H1 (cell line): ENCODE measurements at regions not wholly inside any gene's neighbourhood (a gene's known extent, or its start where the extent isn't known, plus 50 kb on each side); places are given as distances from the start of the nearest gene placed in this dataset.

Experiments used
- CTCF ChIA-PET: fragments of 300-600 bp; sonication (Branson Sonifier 250); formaldehyde crosslinking; loops from one replicate; lab custom pipeline; 2021; ENCODE audit not compliant: partially characterized antibody; lab: Charles Lee
- POLR2A ChIA-PET: fragments of 300-600 bp; sonication (Branson Sonifier 250); formaldehyde crosslinking; loops from one replicate; lab custom pipeline; 2021; ENCODE audit warnings: inconsistent platforms; ENCODE audit not compliant: partially characterized antibody; lab: Charles Lee
- DNase-seq, 2 experiments: peaks; one replicate each; pipeline versions ENCODE4 v3.0.0 to v3.0.0-alpha.2; 2010 to 2022; ENCODE audit warnings: low spot score in 2 of 2, low read depth in 1 of 2, mixed read lengths in 1 of 2
- FAIRE-seq: peaks from 2 replicates; lab custom pipeline; 2011; peaks lifted over from hg19 to GRCh38; lab: Jason Lieb, UNC
- H2AFZ ChIP-seq: 2 replicates; pipeline ENCODE4 v1.8.1; 2012; ENCODE audit warnings: low read length, inconsistent platforms
- H2AK5ac ChIP-seq: 2 replicates; pipeline ENCODE4 v1.6.1; 2013; ENCODE audit warnings: low read depth, low read length
- H2BK120ac ChIP-seq: replicated peaks from 2 replicates; pipeline ENCODE3; 2013; ENCODE audit warnings: low read depth, low read length, inconsistent platforms
- H2BK12ac ChIP-seq: 2 replicates; pipeline ENCODE4 v1.6.1; 2013; ENCODE audit warnings: low read depth, low read length
- H2BK15ac ChIP-seq: 2 replicates; pipeline ENCODE4 v1.6.1; 2013; ENCODE audit warnings: low read length
- H2BK20ac ChIP-seq: 2 replicates; pipeline ENCODE4 v1.6.1; 2013; ENCODE audit warnings: low read length
- H2BK5ac ChIP-seq: 2 replicates; pipeline ENCODE4 v1.6.1; 2013; ENCODE audit warnings: low read depth, low read length
- H3K14ac ChIP-seq: 2 replicates; pipeline ENCODE4 v1.6.1; 2013; ENCODE audit warnings: inconsistent platforms; ENCODE audit not compliant: insufficient read length
- H3K18ac ChIP-seq: 2 replicates; pipeline ENCODE4 v1.6.1; 2013; ENCODE audit warnings: low read length; ENCODE audit errors: extremely low read depth
- H3K23ac ChIP-seq: 2 replicates; pipeline ENCODE4 v1.6.1; 2013; ENCODE audit warnings: inconsistent platforms; ENCODE audit not compliant: insufficient read length
- H3K23me2 ChIP-seq: 2 replicates; pipeline ENCODE4 v1.6.1; 2013; ENCODE audit warnings: low read depth, low read length
- H3K27ac ChIP-seq: 2 replicates; pipeline ENCODE4 v1.6.1; 2011; ENCODE audit warnings: low read depth, low read length, inconsistent platforms
- H3K27me3 ChIP-seq, 4 experiments: replicated peaks in 1 of 4; 1 replicate in 1 of 4; 2 replicates in 3 of 4; pipeline versions ENCODE4 v1.6.1 to v1.8.1; 2011 to 2013; ENCODE audit warnings: low read length in 3 of 4, mild to moderate bottlenecking in 3 of 4, inconsistent platforms in 2 of 4, mixed read lengths in 2 of 4, moderate library complexity in 1 of 4; ENCODE audit not compliant: control insufficient read depth in 3 of 4, insufficient read depth in 3 of 4; ENCODE audit errors: extremely low read depth in 1 of 4
- H3K36me3 ChIP-seq, 4 experiments: 2 replicates each; pipeline versions ENCODE4 v1.6.1 to v1.8.1; 2011 to 2013; ENCODE audit warnings: mild to moderate bottlenecking in 4 of 4, low read length in 3 of 4, moderate library complexity in 2 of 4, control low read depth in 1 of 4, inconsistent platforms in 1 of 4; ENCODE audit not compliant: insufficient read depth in 4 of 4, control insufficient read depth in 2 of 4
- H3K4ac ChIP-seq: replicated peaks from 2 replicates; pipeline ENCODE3; 2013; ENCODE audit warnings: low read length, low read depth, mixed read lengths, inconsistent platforms; ENCODE audit not compliant: insufficient read length
- H3K4me1 ChIP-seq, 4 experiments: replicated peaks in 1 of 4; 1 replicate in 1 of 4; 2 replicates in 3 of 4; pipeline versions ENCODE4 v1.6.1 to v1.8.1; 2011 to 2013; ENCODE audit warnings: low read length in 3 of 4, inconsistent platforms in 2 of 4, mixed read lengths in 1 of 4; ENCODE audit not compliant: insufficient read depth in 4 of 4, control insufficient read depth in 3 of 4
- H3K4me2 ChIP-seq, 2 experiments: 2 replicates each; pipeline versions ENCODE4 v1.6.1 to v1.8.1; 2011 to 2013; ENCODE audit warnings: low read depth in 2 of 2, low read length in 2 of 2, control low read depth in 1 of 2, inconsistent platforms in 1 of 2, mild to moderate bottlenecking in 1 of 2; ENCODE audit not compliant: insufficient read depth in 1 of 2
- H3K4me3 ChIP-seq, 4 experiments: fragments of 200-600, 300-600 bp in 1 of 4; sonication (generic), shearing (Covaris generic), sonication (Bioruptor Twin) in 1 of 4; 2 replicates each; pipeline versions ENCODE4 v1.5.1 to v1.8.1; 2011 to 2016; ENCODE audit warnings: low read length in 4 of 4, low read depth in 3 of 4, control low read depth in 2 of 4, inconsistent platforms in 2 of 4, mild to moderate bottlenecking in 2 of 4, mixed read lengths in 1 of 4, moderate library complexity in 1 of 4; ENCODE audit not compliant: insufficient read depth in 2 of 4; ENCODE audit errors: extremely low read depth in 1 of 4
- H3K56ac ChIP-seq: replicated peaks from 2 replicates; pipeline ENCODE3; 2013; ENCODE audit warnings: low read depth, mild to moderate bottlenecking, mixed read lengths, low read length, inconsistent platforms; ENCODE audit not compliant: insufficient read length
- H3K79me1 ChIP-seq: 2 replicates; pipeline ENCODE4 v1.6.1; 2013; ENCODE audit warnings: low read depth, low read length, control low read depth
- H3K79me2 ChIP-seq, 2 experiments: 2 replicates each; pipeline versions ENCODE4 v1.6.1 to v1.8.1; 2012 to 2013; ENCODE audit warnings: low read length in 2 of 2, mild to moderate bottlenecking in 2 of 2, inconsistent platforms in 1 of 2; ENCODE audit not compliant: insufficient read depth in 2 of 2, control insufficient read depth in 1 of 2
- H3K9ac ChIP-seq, 4 experiments: replicated peaks in 1 of 4; 1 replicate in 1 of 4; 2 replicates in 3 of 4; pipeline versions ENCODE4 v1.6.1 to v1.8.1; 2011 to 2013; ENCODE audit warnings: low read depth in 3 of 4, low read length in 3 of 4, control low read depth in 2 of 4, mild to moderate bottlenecking in 2 of 4, moderate library complexity in 2 of 4, inconsistent platforms in 1 of 4; ENCODE audit errors: extremely low read depth in 1 of 4
- H3K9me3 ChIP-seq, 2 experiments: 2 replicates each; pipeline versions ENCODE4 v1.6.1 to v1.8.1; 2012 to 2013; ENCODE audit warnings: mild to moderate bottlenecking in 2 of 2, moderate library complexity in 2 of 2, control low read depth in 1 of 2, inconsistent platforms in 1 of 2, low read depth in 1 of 2, low read length in 1 of 2, mixed read lengths in 1 of 2; ENCODE audit not compliant: insufficient read depth in 2 of 2
- H4K20me1 ChIP-seq, 2 experiments: replicated peaks in 1 of 2; 2 replicates each; pipeline versions ENCODE3 to v1.8.1; 2011 to 2013; ENCODE audit warnings: inconsistent platforms in 2 of 2, low read length in 2 of 2, mild to moderate bottlenecking in 1 of 2; ENCODE audit not compliant: insufficient read depth in 2 of 2, control insufficient read depth in 1 of 2
- H4K5ac ChIP-seq: 2 replicates; pipeline ENCODE4 v1.6.1; 2013; ENCODE audit warnings: low read length, low read depth, mixed read lengths, inconsistent platforms; ENCODE audit not compliant: insufficient read length
- H4K8ac ChIP-seq: 2 replicates; pipeline ENCODE4 v1.8.0; 2013; ENCODE audit warnings: mild to moderate bottlenecking, moderate library complexity, low read length, inconsistent platforms; ENCODE audit not compliant: insufficient read depth; ENCODE audit errors: extremely low read depth
- H4K91ac ChIP-seq: replicated peaks from 2 replicates; pipeline ENCODE3; 2013; ENCODE audit warnings: low read length, mixed read lengths, inconsistent platforms; ENCODE audit not compliant: insufficient read length
- ASH2L ChIP-seq: fragments of 200-600, 300-600 bp; sonication (generic); IDR thresholded peaks from one replicate; pipeline ENCODE4 v1.7.1; 2017; ENCODE audit warnings: low read length
- CTBP2 ChIP-seq: IDR thresholded peaks from 2 replicates; pipeline ENCODE4 v1.7.0; 2011; ENCODE audit warnings: borderline replicate concordance, mild to moderate bottlenecking, moderate library complexity, mixed read lengths, low read length; ENCODE audit not compliant: insufficient read depth, insufficient read length
- EP300 ChIP-seq, 2 experiments: IDR thresholded peaks; 1 replicate in 1 of 2; 2 replicates in 1 of 2; pipeline ENCODE4 v1.6.1; 2011 to 2012; ENCODE audit warnings: low read depth in 2 of 2, low read length in 2 of 2, mild to moderate bottlenecking in 2 of 2, borderline replicate concordance in 1 of 2, inconsistent platforms in 1 of 2, moderate library complexity in 1 of 2
- NANOG ChIP-seq: IDR thresholded peaks from 2 replicates; pipeline ENCODE4 v1.6.1; 2011; ENCODE audit warnings: low read length, low read depth, mild to moderate bottlenecking, inconsistent platforms; ENCODE audit not compliant: insufficient read depth, poor library complexity, severe bottlenecking
- POLR2AphosphoS5 ChIP-seq: IDR thresholded peaks from 2 replicates; pipeline ENCODE4 v1.6.1; 2011; ENCODE audit warnings: low read depth, low read length
- SIX5 ChIP-seq: IDR thresholded peaks from 2 replicates; pipeline ENCODE4 v1.6.1; 2011; ENCODE audit warnings: mild to moderate bottlenecking, low read depth, low read length
- WGBS, 2 experiments: shearing (Covaris generic) in 1 of 2; methylation state at CpG; one replicate each; pipeline versions ENCODE4 v1.1.6 to v1.1.7; 2013 to 2015; ENCODE audit warnings: low lambda C conversion rate in 2 of 2, mixed read lengths in 2 of 2, inconsistent platforms in 1 of 2, low coverage in 1 of 2, missing lambda C conversion rate in 1 of 2; ENCODE audit not compliant: insufficient replicate concordance in 2 of 2, insufficient coverage in 1 of 2, insufficient read length in 1 of 2; ENCODE audit errors: extremely low coverage in 1 of 2, missing lambda C conversion rate in 1 of 2; 5-methylcytosine and 5-hydroxymethylcytosine counted together
- TF ChIP-seq, protein P1 (sequence below): IDR thresholded peaks from 2 replicates; pipeline ENCODE4 v1.6.1; 2011; ENCODE audit warnings: low read depth, mild to moderate bottlenecking, low read length; ENCODE audit not compliant: insufficient read depth

GRCh38 chr12:43293396-43293795 is 258.6 kb downstream of the ADAMTS20 start:
- H3K9ac ChIP-seq: no peak overlapping the region
- POLR2A ChIA-PET: no interaction called here
- CTCF ChIA-PET: no interaction called here
- TF ChIP-seq CTBP2 (no peak), NANOG (no peak), POLR2AphosphoS5 (no peak), ASH2L (no peak), SIX5 (no peak), EP300 (IDR thresholded peaks at IDR 0.05; ENCODE audit: borderline replicate concordance in 1 of 2, low read depth in 2 of 2, low read length in 2 of 2) (no peak)
- TF ChIP-seq, protein P1, sequence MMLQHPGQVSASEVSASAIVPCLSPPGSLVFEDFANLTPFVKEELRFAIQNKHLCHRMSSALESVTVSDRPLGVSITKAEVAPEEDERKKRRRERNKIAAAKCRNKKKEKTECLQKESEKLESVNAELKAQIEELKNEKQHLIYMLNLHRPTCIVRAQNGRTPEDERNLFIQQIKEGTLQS: no peak

More at GRCh38 chr12:43293396-43293795, 258.6 kb downstream of the ADAMTS20 start:
- Histone ChIP-seq H2AK5ac (no peak overlapping the region), H3K4me3 (no peak overlapping the region), H4K8ac (no peak overlapping the region), H3K27ac (no peak overlapping the region), H3K4me1 (no peaks in the 10 kb centered on the region), H4K5ac (no peak overlapping the region), H3K14ac (no peak overlapping the region), H3K23ac (no peak overlapping the region), H2BK20ac (no peak overlapping the region), H3K27me3 (no peaks in the 10 kb centered on the region), H2BK120ac (no peak overlapping the region), H3K9me3 (no peaks in the 10 kb centered on the region), H3K79me2 (no peaks in the 10 kb centered on the region), H3K23me2 (no peaks in the 10 kb centered on the region), H4K20me1 (no peaks in the 10 kb centered on the region), H2BK12ac (no peak overlapping the region), H2AFZ (no peak overlapping the region), H3K18ac (no peak overlapping the region), H3K56ac (no peak overlapping the region), H2BK5ac (no peak overlapping the region), H4K91ac (no peak overlapping the region), H3K4ac (no peak overlapping the region), H2BK15ac (no peak overlapping the region), H3K36me3 (no peaks in the 10 kb centered on the region), H3K4me2 (no peak overlapping the region), H3K79me1 (no peaks in the 10 kb centered on the region)
- WGBS, 2 experiments: 90% methylated on average over 3 of the region's 3 CpGs; no CpG with 5 or more reads in 1 of the 2 experiments
- no peak for FAIRE-seq
- no peak for DNase-seq
